ENCODE measurements at regions not wholly inside any gene's neighbourhood (a gene's known extent, or its start where the extent isn't known, plus 50 kb on each side); places are given as distances from the start of the nearest gene placed in this dataset.

GRCh38 chr12:91582811-91583210 lies 400.2 kb upstream of the DCN start:
- Histone ChIP-seq H3K27ac (ENCODE audit: low read length) (no peak overlapping the region), H3K27me3 (ENCODE audit: low read depth, low read length) (no peaks in the 10 kb centered on the region), H4K20me1 (ENCODE audit: insufficient read depth, low read length) (no peaks in the 10 kb centered on the region), H3K36me3 (replicated peaks; ENCODE audit: low read depth, low read length) (no peaks in the 10 kb centered on the region), H3K4me3 (ENCODE audit: low read length) (no peak overlapping the region), H3K9me3 (ENCODE audit: insufficient read depth, low read length) (no peaks in the 10 kb centered on the region), H3K4me1 (ENCODE audit: low read length) (peaks cover 4% of the 10 kb centered on the region; the same call in 1 of the 2 replicates), H2AFZ (ENCODE audit: low read depth, low read length) (no peak overlapping the region), H3K79me2 (ENCODE audit: low read length) (no peaks in the 10 kb centered on the region), H3K4me2 (ENCODE audit: low read length) (no peak overlapping the region), H3K9ac (ENCODE audit: low read length) (no peak overlapping the region)
- TF ChIP-seq EZH2phosphoT487 (IDR thresholded peaks at IDR 0.05; ENCODE audit: low read depth) (no peak), CTCF (IDR thresholded peaks at IDR 0.05; ENCODE audit: low read depth, low read length) (no peak)

GRCh38 chr12:91579516-91580263 lies 397.1 kb upstream of the DCN start:
- Histone ChIP-seq H4K20me1 (ENCODE audit: insufficient read depth, low read length) (no peaks in the 10 kb centered on the region), H3K9ac (ENCODE audit: low read length) (no peak overlapping the region), H3K9me3 (ENCODE audit: insufficient read depth, low read length) (no peaks in the 10 kb centered on the region), H3K4me1 (ENCODE audit: low read length) (peaks cover 14% of the 10 kb centered on the region), H3K4me2 (ENCODE audit: low read length) (no peak overlapping the region), H3K27ac (ENCODE audit: low read length) (no peak overlapping the region), H3K4me3 (ENCODE audit: low read length) (no peak overlapping the region), H3K27me3 (ENCODE audit: low read depth, low read length) (no peaks in the 10 kb centered on the region), H3K36me3 (replicated peaks; ENCODE audit: low read depth, low read length) (no peaks in the 10 kb centered on the region), H2AFZ (ENCODE audit: low read depth, low read length) (no peak overlapping the region), H3K79me2 (ENCODE audit: low read length) (no peaks in the 10 kb centered on the region)
- TF ChIP-seq CTCF (IDR thresholded peaks at IDR 0.05; ENCODE audit: low read depth, low read length) (no peak), EZH2phosphoT487 (IDR thresholded peaks at IDR 0.05; ENCODE audit: low read depth) (no peak)

GRCh38 chr12:91577586-91578539 lies 395.2 kb upstream of the DCN start:
- H3K79me2 ChIP-seq (ENCODE audit: low read length) = no peaks in the 10 kb centered on the region
- no peaks in the 10 kb centered on the region for H3K9me3 ChIP-seq (ENCODE audit: insufficient read depth, low read length)
- peaks cover 16% of the 10 kb centered on the region for H3K4me1 ChIP-seq (ENCODE audit: low read length)
- H3K27ac ChIP-seq (ENCODE audit: low read length) = no peak overlapping the region
- peak overlapping the region; percentile 82 for H3K4me2 ChIP-seq (ENCODE audit: low read length)
- peak overlapping the region; percentile 46 for H3K9ac ChIP-seq (ENCODE audit: low read length)
- no peaks in the 10 kb centered on the region for H3K27me3 ChIP-seq (ENCODE audit: low read depth, low read length)
- peak overlapping the region; percentile 72 for H3K4me3 ChIP-seq (ENCODE audit: low read length)
- H4K20me1 ChIP-seq (ENCODE audit: insufficient read depth, low read length) = no peaks in the 10 kb centered on the region
- no peak for TF ChIP-seq EZH2phosphoT487 (IDR thresholded peaks at IDR 0.05; ENCODE audit: low read depth)
- TF ChIP-seq CTCF (IDR thresholded peaks at IDR 0.05; ENCODE audit: low read depth, low read length) = peak; percentile 65
- H2AFZ ChIP-seq (ENCODE audit: low read depth, low read length) = peak overlapping the region; percentile 86
- no peaks in the 10 kb centered on the region for H3K36me3 ChIP-seq (replicated peaks; ENCODE audit: low read depth, low read length)

GRCh38 chr12:91576432-91576831 lies 393.8 kb upstream of the DCN start:
- H3K79me2 ChIP-seq (ENCODE audit: low read length) = no peaks in the 10 kb centered on the region
- H3K4me3 ChIP-seq (ENCODE audit: low read length) = no peak overlapping the region
- no peak overlapping the region for H3K9ac ChIP-seq (ENCODE audit: low read length)
- no peaks in the 10 kb centered on the region for H3K27me3 ChIP-seq (ENCODE audit: low read depth, low read length)
- H2AFZ ChIP-seq (ENCODE audit: low read depth, low read length) = no peak overlapping the region
- no peak overlapping the region for H3K4me2 ChIP-seq (ENCODE audit: low read length)
- no peaks in the 10 kb centered on the region for H3K9me3 ChIP-seq (ENCODE audit: insufficient read depth, low read length)
- no peak overlapping the region for H3K27ac ChIP-seq (ENCODE audit: low read length)
- no peaks in the 10 kb centered on the region for H4K20me1 ChIP-seq (ENCODE audit: insufficient read depth, low read length)
- TF ChIP-seq EZH2phosphoT487 (IDR thresholded peaks at IDR 0.05; ENCODE audit: low read depth) (no peak), CTCF (IDR thresholded peaks at IDR 0.05; ENCODE audit: low read depth, low read length) (no peak)
- H3K4me1 ChIP-seq (ENCODE audit: low read length) = peaks cover 16% of the 10 kb centered on the region
- no peaks in the 10 kb centered on the region for H3K36me3 ChIP-seq (replicated peaks; ENCODE audit: low read depth, low read length)

Measured in OCI-LY3 (cell line).